PC-9 (cell line): ENCODE measurements at regions not wholly inside any gene's neighbourhood (a gene's known extent, or its start where the extent isn't known, plus 50 kb on each side); places are given as distances from the start of the nearest gene placed in this dataset.
"Not testable (repeated sequence)": the region's sequence is repeated elsewhere in the genome, so short reads cannot be mapped to it uniquely, and the experiment has no call there.

ENCODE experiments used
- BruUV-seq: library from RNA; stranded (reverse); fragments of 400-500 nt; replicated peaks from 2 replicates; lab custom pipeline; 2021; lab: Mats Ljungman, UMichigan
- CTCF ChIA-PET: fragments of 300-600 bp; sonication (Branson Sonifier 250); formaldehyde crosslinking; loops from one replicate; lab custom pipeline; 2022; ENCODE audit warnings: antibody characterized with exemption; lab: Charles Lee
- POLR2A ChIA-PET: fragments of 300-600 bp; sonication (Branson Sonifier 250); formaldehyde crosslinking; loops from one replicate; lab custom pipeline; 2022; ENCODE audit warnings: antibody characterized with exemption; ENCODE audit not compliant: unreplicated experiment; lab: Charles Lee
- DNase-seq, 2 experiments: peaks; one replicate each; pipeline versions ENCODE4 v3.0.0 to v3.0.0-alpha.2; 2015 to 2022; ENCODE audit warnings: mixed read lengths in 1 of 2
- H2AFZ ChIP-seq: fragments of 200-600 bp; sonication (generic); 2 replicates; pipeline ENCODE4 v1.8.1; 2017; ENCODE audit warnings: antibody characterized with exemption
- H3F3A ChIP-seq: fragments of 200-600 bp; sonication (generic); 2 replicates; pipeline ENCODE4 v1.8.1; 2017; ENCODE audit warnings: antibody characterized with exemption, mild to moderate bottlenecking, low read depth; ENCODE audit not compliant: insufficient read depth
- H3K27ac ChIP-seq: fragments of 200-600 bp; sonication (generic); 2 replicates; pipeline ENCODE4 v1.6.1; 2016; ENCODE audit warnings: mixed run types
- H3K27me3 ChIP-seq: fragments of 200-600 bp; sonication (generic); 2 replicates; pipeline ENCODE4 v1.6.1; 2016; ENCODE audit warnings: low read depth, mixed run types; ENCODE audit not compliant: insufficient read depth
- H3K36me3 ChIP-seq: fragments of 200-600 bp; sonication (generic); 2 replicates; pipeline ENCODE4 v1.6.1; 2016; ENCODE audit warnings: low read depth, mixed run types
- H3K4me1 ChIP-seq: fragments of 200-600 bp; sonication (generic); replicated peaks from 2 replicates; pipeline ENCODE4 v1.6.1; 2016; ENCODE audit warnings: mixed run types; ENCODE audit not compliant: insufficient read depth
- H3K4me2 ChIP-seq: fragments of 200-600 bp; sonication (generic); 2 replicates; pipeline ENCODE4 v1.6.1; 2017; ENCODE audit warnings: mixed run types
- H3K4me3 ChIP-seq: fragments of 200-600 bp; sonication (generic); 2 replicates; pipeline ENCODE4 v1.6.1; 2016; ENCODE audit warnings: mixed run types
- H3K79me2 ChIP-seq: fragments of 200-600 bp; sonication (generic); 2 replicates; pipeline ENCODE4 v1.6.1; 2017; ENCODE audit warnings: low read depth, mixed run types
- H3K9me2 ChIP-seq: fragments of 200-600 bp; sonication (generic); 2 replicates; pipeline ENCODE4 v1.8.1; 2017; ENCODE audit warnings: mild to moderate bottlenecking; ENCODE audit not compliant: insufficient read depth
- H3K9me3 ChIP-seq: fragments of 200-600 bp; sonication (generic); 2 replicates; pipeline ENCODE4 v1.8.1; 2016; ENCODE audit warnings: low read depth; ENCODE audit not compliant: insufficient read depth
- H4K20me1 ChIP-seq: fragments of 200-600 bp; sonication (generic); 2 replicates; pipeline ENCODE4 v1.8.1; 2017; ENCODE audit not compliant: insufficient read depth
- CTCF ChIP-seq: fragments of 200-600 bp; sonication (generic); conservative IDR thresholded peaks from 2 replicates; pipeline ENCODE4 v1.6.1; 2017; ENCODE audit warnings: mixed run types, antibody characterized with exemption, mild to moderate bottlenecking, moderate library complexity
- EZH2 ChIP-seq: fragments of 200-600 bp; sonication (generic); IDR thresholded peaks from 2 replicates; pipeline ENCODE4 v1.8.0; 2017; ENCODE audit warnings: antibody characterized with exemption, low read depth
- intact Hi-C: fragments of 100-400 bp; cut with micrococcal nuclease; formaldehyde crosslinking; loops from one replicate; pipeline ENCODE4 v1.10.0; 2022; ENCODE audit not compliant: unreplicated experiment

DNA sequence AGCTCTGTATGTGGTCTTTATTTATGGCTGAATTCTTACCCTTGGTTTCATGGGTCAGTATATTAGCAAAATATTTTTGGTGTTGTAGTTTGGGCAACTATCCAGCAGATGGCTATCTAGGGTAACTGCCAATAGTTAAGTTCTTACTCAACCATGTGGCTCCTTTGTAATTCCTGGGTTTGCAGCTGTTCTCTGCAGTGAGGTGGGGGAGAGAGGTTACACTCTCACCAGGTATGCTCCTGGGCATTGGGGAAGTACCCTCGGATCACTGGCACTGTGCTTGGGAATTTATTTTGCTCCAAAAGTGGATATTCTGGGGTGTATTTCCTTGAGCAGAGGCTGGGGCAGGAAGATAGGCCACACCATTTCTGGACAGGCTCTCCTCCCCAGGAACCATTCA is 436.7 kb upstream of the TMPRSS15 start:
- CTCF ChIA-PET = no interaction called here
- H3F3A ChIP-seq = no peaks in the 10 kb centered on the region
- TF ChIP-seq EZH2 = no peak
- peak; percentile 61 for TF ChIP-seq CTCF
- no peak overlapping the region for H2AFZ ChIP-seq
- intact Hi-C loops = no loop called here
- no peaks in the 10 kb centered on the region for H3K79me2 ChIP-seq
- no peak for DNase-seq
- H3K4me3 ChIP-seq = no peak overlapping the region
- no peaks in the 10 kb centered on the region for H3K4me1 ChIP-seq
- no TSS peak for BruUV-seq
- POLR2A ChIA-PET = no interaction called here
- H4K20me1 ChIP-seq = no peaks in the 10 kb centered on the region
- no peaks in the 10 kb centered on the region for H3K36me3 ChIP-seq
- H3K4me2 ChIP-seq = no peak overlapping the region
- H3K9me3 ChIP-seq = no peaks in the 10 kb centered on the region
- H3K27ac ChIP-seq = no peak overlapping the region
- H3K27me3 ChIP-seq = no peaks in the 10 kb centered on the region
- no peaks in the 10 kb centered on the region for H3K9me2 ChIP-seq

- H3K79me2 ChIP-seq, H3K36me3 ChIP-seq, DNase-seq, H4K20me1 ChIP-seq, H3F3A ChIP-seq, POLR2A ChIA-PET, H2AFZ ChIP-seq, H3K9me2 ChIP-seq, H3K27ac ChIP-seq, CTCF ChIA-PET, H3K4me1 ChIP-seq, H3K4me3 ChIP-seq, H3K27me3 ChIP-seq, intact Hi-C loops, H3K4me2 ChIP-seq, H3K9me3 ChIP-seq: not testable (repeated sequence)
- BruUV-seq = TSS peak; percentile 50
Measured at GRCh38 chr21:18857606-18858005, 454.0 kb upstream of the TMPRSS15 start.

- Histone ChIP-seq H2AFZ (no peak overlapping the region), H3K4me1 (no peaks in the 10 kb centered on the region), H3K9me3 (no peaks in the 10 kb centered on the region), H3K27me3 (no peaks in the 10 kb centered on the region), H3K79me2 (no peaks in the 10 kb centered on the region), H3K27ac (no peak overlapping the region), H3K4me2 (no peak overlapping the region), H3K4me3 (no peak overlapping the region), H3F3A (no peaks in the 10 kb centered on the region), H4K20me1 (no peaks in the 10 kb centered on the region), H3K9me2 (no peaks in the 10 kb centered on the region), H3K36me3 (no peaks in the 10 kb centered on the region)
- no peak for DNase-seq
- intact Hi-C loops = no loop called here
- ChIA-PET POLR2A (no interaction called here), CTCF (no interaction called here)
- BruUV-seq = no TSS peak
- TF ChIP-seq EZH2 = no peak
- TF ChIP-seq CTCF = no peak
Measured at GRCh38 chr21:18869104-18869503, 465.5 kb upstream of the TMPRSS15 start.

- intact Hi-C loops = no loop called here
- no peak for DNase-seq
- BruUV-seq = no TSS peak
- TF ChIP-seq EZH2 (no peak), CTCF (no peak)
- Histone ChIP-seq H2AFZ (no peak overlapping the region), H3K9me3 (no peaks in the 10 kb centered on the region), H3K4me1 (no peaks in the 10 kb centered on the region), H3K27ac (no peak overlapping the region), H4K20me1 (no peaks in the 10 kb centered on the region), H3K79me2 (no peaks in the 10 kb centered on the region), H3K4me2 (no peak overlapping the region), H3K27me3 (no peaks in the 10 kb centered on the region), H3F3A (no peaks in the 10 kb centered on the region), H3K4me3 (no peak overlapping the region), H3K36me3 (no peaks in the 10 kb centered on the region), H3K9me2 (no peaks in the 10 kb centered on the region; the same call in 1 of the 2 replicates)
- POLR2A ChIA-PET = no interaction called here
- CTCF ChIA-PET = no interaction called here
Measured at GRCh38 chr21:18877917-18878316, 474.3 kb upstream of the TMPRSS15 start.
